DOHH2 (cell line): ENCODE measurements at regions not wholly inside any gene's neighbourhood (a gene's known extent, or its start where the extent isn't known, plus 50 kb on each side); places are given as distances from the start of the nearest gene placed in this dataset.
"Not testable (repeated sequence)": the region's sequence is repeated elsewhere in the genome, so short reads cannot be mapped to it uniquely, and the experiment has no call there.

ENCODE experiments used
- H3F3A ChIP-seq: fragments of 200-600 bp; sonication (generic), shearing (Covaris generic); 2 replicates; pipeline ENCODE4 v1.6.0; 2016; ENCODE audit warnings: antibody characterized with exemption, mild to moderate bottlenecking; ENCODE audit not compliant: control insufficient read depth, insufficient read depth
- H3K27ac ChIP-seq: fragments of 200-600 bp; sonication (generic); 2 replicates; pipeline ENCODE4 v1.5.1; 2014; ENCODE audit warnings: low read depth, mild to moderate bottlenecking, low read length, moderate library complexity
- H3K27me3 ChIP-seq: fragments of 200-600 bp; sonication (generic); 2 replicates; pipeline ENCODE4 v1.6.1; 2014; ENCODE audit warnings: mild to moderate bottlenecking, low read length, mixed read lengths; ENCODE audit not compliant: control insufficient read depth
- H3K36me3 ChIP-seq: fragments of 200-600 bp; sonication (generic); 2 replicates; pipeline ENCODE4 v1.6.1; 2014; ENCODE audit warnings: mild to moderate bottlenecking, low read length, moderate library complexity, mixed read lengths; ENCODE audit not compliant: control insufficient read depth
- H3K4me1 ChIP-seq: fragments of 200-600 bp; sonication (generic); 2 replicates; pipeline ENCODE4 v1.6.1; 2014; ENCODE audit warnings: mild to moderate bottlenecking, low read length, mixed read lengths; ENCODE audit not compliant: control insufficient read depth
- H3K4me2 ChIP-seq: fragments of 200-600 bp; sonication (generic); 2 replicates; pipeline ENCODE4 v1.6.0; 2014; ENCODE audit warnings: mild to moderate bottlenecking, low read length, moderate library complexity
- H3K4me3 ChIP-seq: fragments of 200-600 bp; sonication (generic); 2 replicates; pipeline ENCODE4 v1.5.1; 2014; ENCODE audit warnings: mild to moderate bottlenecking, low read length, mixed read lengths
- H3K79me2 ChIP-seq: fragments of 200-600 bp; sonication (generic); 2 replicates; pipeline ENCODE4 v1.6.1; 2014; ENCODE audit warnings: mild to moderate bottlenecking, low read length, mixed read lengths; ENCODE audit not compliant: control insufficient read depth
- H3K9me2 ChIP-seq: fragments of 200-600 bp; sonication (generic); replicated peaks from 2 replicates; pipeline ENCODE4 v1.6.1; 2014; ENCODE audit warnings: mild to moderate bottlenecking, low read length, mixed read lengths; ENCODE audit not compliant: control insufficient read depth
- H3K9me3 ChIP-seq: fragments of 200-600 bp; sonication (generic); 2 replicates; pipeline ENCODE4 v1.6.1; 2014; ENCODE audit warnings: antibody characterized with exemption, low read length, mixed read lengths; ENCODE audit not compliant: control insufficient read depth, insufficient read depth
- H4K20me1 ChIP-seq: fragments of 200-600 bp; sonication (generic); 2 replicates; pipeline ENCODE4 v1.6.0; 2014; ENCODE audit warnings: low read depth, mild to moderate bottlenecking, antibody characterized with exemption, low read length, moderate library complexity; ENCODE audit not compliant: control insufficient read depth, insufficient read depth
- EZH2phosphoT487 ChIP-seq: fragments of 200-600 bp; sonication (generic); IDR thresholded peaks from 2 replicates; pipeline ENCODE4 v1.6.1; 2017; ENCODE audit warnings: borderline replicate concordance, mild to moderate bottlenecking, antibody characterized with exemption, low read length, moderate library complexity, mixed read lengths
- TF ChIP-seq, protein P1 (sequence below): fragments of 200-600 bp; sonication (generic); IDR thresholded peaks from one replicate; pipeline ENCODE4 v1.5.1; 2014; ENCODE audit warnings: antibody characterized with exemption, mild to moderate bottlenecking, low read depth, low read length; ENCODE audit not compliant: poor library complexity, severe bottlenecking

DNA sequence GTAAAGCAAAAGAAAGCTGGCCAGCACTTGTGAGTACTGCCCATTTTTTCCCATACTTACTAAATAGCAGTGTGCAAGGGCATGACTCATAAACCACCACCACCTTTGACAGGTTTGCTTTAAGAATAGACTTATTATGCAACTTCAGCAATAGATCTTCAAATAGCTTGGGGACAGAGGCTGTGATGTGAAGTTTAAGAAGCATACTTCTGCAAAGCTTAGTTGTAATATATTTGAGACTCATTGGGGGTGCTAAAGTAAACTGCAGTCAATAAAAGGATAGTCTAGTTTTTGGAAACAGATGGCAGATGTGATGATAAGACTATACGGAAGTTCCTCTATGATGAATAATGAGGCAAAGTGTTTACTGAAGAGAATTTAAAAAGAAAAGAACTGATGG, 210.0 kb downstream of the PLA2G4A start:
- Histone ChIP-seq H3K9me2 (no peaks in the 10 kb centered on the region), H3K79me2 (no peaks in the 10 kb centered on the region), H3K27ac (no peak overlapping the region), H3K4me3 (no peak overlapping the region), H4K20me1 (no peaks in the 10 kb centered on the region), H3K4me2 (no peak overlapping the region), H3K27me3 (no peaks in the 10 kb centered on the region), H3K36me3 (no peaks in the 10 kb centered on the region), H3F3A (no peaks in the 10 kb centered on the region), H3K4me1 (no peaks in the 10 kb centered on the region), H3K9me3 (no peaks in the 10 kb centered on the region)
- TF ChIP-seq EZH2phosphoT487, result no peak
- TF ChIP-seq, protein P1, sequence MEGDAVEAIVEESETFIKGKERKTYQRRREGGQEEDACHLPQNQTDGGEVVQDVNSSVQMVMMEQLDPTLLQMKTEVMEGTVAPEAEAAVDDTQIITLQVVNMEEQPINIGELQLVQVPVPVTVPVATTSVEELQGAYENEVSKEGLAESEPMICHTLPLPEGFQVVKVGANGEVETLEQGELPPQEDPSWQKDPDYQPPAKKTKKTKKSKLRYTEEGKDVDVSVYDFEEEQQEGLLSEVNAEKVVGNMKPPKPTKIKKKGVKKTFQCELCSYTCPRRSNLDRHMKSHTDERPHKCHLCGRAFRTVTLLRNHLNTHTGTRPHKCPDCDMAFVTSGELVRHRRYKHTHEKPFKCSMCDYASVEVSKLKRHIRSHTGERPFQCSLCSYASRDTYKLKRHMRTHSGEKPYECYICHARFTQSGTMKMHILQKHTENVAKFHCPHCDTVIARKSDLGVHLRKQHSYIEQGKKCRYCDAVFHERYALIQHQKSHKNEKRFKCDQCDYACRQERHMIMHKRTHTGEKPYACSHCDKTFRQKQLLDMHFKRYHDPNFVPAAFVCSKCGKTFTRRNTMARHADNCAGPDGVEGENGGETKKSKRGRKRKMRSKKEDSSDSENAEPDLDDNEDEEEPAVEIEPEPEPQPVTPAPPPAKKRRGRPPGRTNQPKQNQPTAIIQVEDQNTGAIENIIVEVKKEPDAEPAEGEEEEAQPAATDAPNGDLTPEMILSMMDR, result no peak

DNA sequence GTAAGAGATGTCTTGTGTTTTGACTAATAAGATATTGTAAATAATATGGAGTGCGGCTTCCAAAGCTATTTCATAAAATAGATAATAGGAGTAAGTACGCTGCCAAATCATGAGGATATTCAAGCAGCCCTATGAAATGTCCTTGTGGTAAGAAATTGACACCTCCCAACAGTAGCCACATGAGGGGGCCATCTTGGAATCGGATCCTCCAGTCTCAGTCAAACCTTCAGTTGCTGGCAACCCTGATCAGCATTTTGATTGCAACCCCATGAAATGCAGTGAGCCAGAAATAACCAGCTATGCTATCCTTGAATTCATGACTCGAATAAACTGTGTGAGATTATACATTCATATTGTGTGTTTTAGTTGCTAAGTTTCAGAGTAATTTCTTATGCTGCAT, 212.4 kb downstream of the PLA2G4A start:
- no peaks in the 10 kb centered on the region for H3K36me3 ChIP-seq
- no peaks in the 10 kb centered on the region for H3K9me3 ChIP-seq
- H3K4me3 ChIP-seq, result no peak overlapping the region
- H3K9me2 ChIP-seq, result no peaks in the 10 kb centered on the region
- H3F3A ChIP-seq, result no peaks in the 10 kb centered on the region
- no peaks in the 10 kb centered on the region for H4K20me1 ChIP-seq
- no peaks in the 10 kb centered on the region for H3K27me3 ChIP-seq
- H3K27ac ChIP-seq, result no peak overlapping the region
- TF ChIP-seq, protein P1, result no peak
- no peak for TF ChIP-seq EZH2phosphoT487
- no peaks in the 10 kb centered on the region for H3K79me2 ChIP-seq
- H3K4me1 ChIP-seq, result no peaks in the 10 kb centered on the region
- no peak overlapping the region for H3K4me2 ChIP-seq

DNA sequence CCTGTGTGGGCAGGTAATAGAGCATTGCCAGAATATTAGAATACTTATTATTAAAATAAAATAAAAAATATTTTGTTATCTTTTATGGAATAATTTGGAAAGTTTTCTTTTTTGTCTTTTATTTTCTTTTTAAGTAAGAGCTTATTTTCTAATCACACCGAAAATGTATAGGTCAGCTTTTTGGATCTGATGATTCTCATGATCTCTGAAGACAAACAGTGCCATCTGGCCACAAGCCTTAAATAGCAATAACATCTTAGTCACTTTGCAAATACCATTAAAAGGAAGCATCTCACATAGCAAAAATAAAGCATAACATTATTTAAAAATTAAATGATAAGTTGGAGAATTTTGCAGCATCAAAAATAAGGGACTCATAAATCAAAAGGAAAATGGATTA, 213.8 kb downstream of the PLA2G4A start:
- H4K20me1 ChIP-seq, result no peaks in the 10 kb centered on the region
- no peaks in the 10 kb centered on the region for H3F3A ChIP-seq
- no peak overlapping the region for H3K4me2 ChIP-seq
- H3K9me2 ChIP-seq, result no peaks in the 10 kb centered on the region
- H3K4me3 ChIP-seq, result no peak overlapping the region
- no peaks in the 10 kb centered on the region for H3K9me3 ChIP-seq
- no peaks in the 10 kb centered on the region for H3K36me3 ChIP-seq
- no peaks in the 10 kb centered on the region for H3K27me3 ChIP-seq
- no peak overlapping the region for H3K27ac ChIP-seq
- no peaks in the 10 kb centered on the region for H3K79me2 ChIP-seq
- H3K4me1 ChIP-seq, result no peaks in the 10 kb centered on the region
- TF ChIP-seq, protein P1, result no peak
- TF ChIP-seq EZH2phosphoT487, result no peak

DNA sequence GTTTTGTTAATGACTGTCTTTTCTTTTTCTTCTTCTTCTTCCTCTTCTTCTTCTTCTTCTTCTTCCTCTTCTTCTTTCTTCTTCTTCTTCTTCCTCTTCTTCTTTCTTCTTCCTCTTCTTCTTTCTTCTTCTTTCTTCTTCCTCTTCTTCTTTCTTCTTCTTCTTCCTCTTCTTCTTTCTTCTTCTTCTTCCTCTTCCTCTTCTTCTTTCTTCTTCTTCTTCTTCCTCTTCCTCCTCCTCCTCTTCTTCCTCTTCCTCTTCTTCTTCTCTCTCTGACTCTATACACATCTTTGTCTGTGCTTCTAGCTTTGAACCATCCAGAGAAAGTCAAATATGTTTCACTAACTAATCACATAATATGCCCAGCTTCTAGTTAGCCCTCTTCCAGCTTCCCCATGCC, 214.7 kb downstream of the PLA2G4A start:
- H3K27ac ChIP-seq, H3K9me2 ChIP-seq, H3K36me3 ChIP-seq, H3K4me3 ChIP-seq, H4K20me1 ChIP-seq, H3K27me3 ChIP-seq, H3K4me2 ChIP-seq, H3K79me2 ChIP-seq, H3F3A ChIP-seq, H3K4me1 ChIP-seq, H3K9me3 ChIP-seq: not testable (repeated sequence)
